Smooth muscle cell (in vitro differentiated cells): ENCODE measurements at regions not wholly inside any gene's neighbourhood (a gene's known extent, or its start where the extent isn't known, plus 50 kb on each side); places are given as distances from the start of the nearest gene placed in this dataset.

ENCODE experiments used
- DNase-seq: peaks from one replicate; lab custom pipeline; 2025; ENCODE audit not compliant: unreplicated experiment; lab: John Stamatoyannopoulos, UW
- H2AFZ ChIP-seq: fragments of 200-600 bp; sonication (generic); 2 replicates; pipeline ENCODE4 v1.6.0; 2016; ENCODE audit warnings: antibody characterized with exemption, low read depth, mild to moderate bottlenecking
- H3F3A ChIP-seq: fragments of 200-600 bp; sonication (generic); 2 replicates; pipeline ENCODE4 v1.6.0; 2017; ENCODE audit warnings: antibody characterized with exemption, low read depth
- H3K27ac ChIP-seq: fragments of 200-600 bp; sonication (generic); 2 replicates; pipeline ENCODE4 v1.5.1; 2016; ENCODE audit warnings: low read depth, mild to moderate bottlenecking
- H3K27me3 ChIP-seq: fragments of 200-600 bp; sonication (generic); 2 replicates; pipeline ENCODE4 v1.6.1; 2016; ENCODE audit warnings: low read depth, mild to moderate bottlenecking
- H3K36me3 ChIP-seq: fragments of 200-600 bp; sonication (generic); 2 replicates; pipeline ENCODE4 v1.5.1; 2016; ENCODE audit warnings: low read depth
- H3K4me1 ChIP-seq: fragments of 200-600 bp; sonication (generic); 2 replicates; pipeline ENCODE4 v1.5.1; 2016; ENCODE audit warnings: low read depth
- H3K4me2 ChIP-seq: fragments of 200-600 bp; sonication (generic); 2 replicates; pipeline ENCODE4 v1.6.0; 2016; ENCODE audit warnings: mild to moderate bottlenecking
- H3K4me3 ChIP-seq: fragments of 200-600 bp; sonication (generic); 2 replicates; pipeline ENCODE4 v1.5.1; 2016; ENCODE audit warnings: mild to moderate bottlenecking
- H3K79me2 ChIP-seq: fragments of 200-600 bp; sonication (generic); 2 replicates; pipeline ENCODE4 v1.6.0; 2016; ENCODE audit warnings: low read depth, mild to moderate bottlenecking
- H3K9ac ChIP-seq: fragments of 200-600 bp; sonication (generic); 2 replicates; pipeline ENCODE4 v1.6.0; 2016; ENCODE audit warnings: low read depth
- H3K9me3 ChIP-seq: fragments of 200-600 bp; sonication (generic); replicated peaks from 2 replicates; pipeline ENCODE4 v1.5.1; 2016; ENCODE audit warnings: low read depth
- H4K20me1 ChIP-seq: fragments of 200-600 bp; sonication (generic); 2 replicates; pipeline ENCODE4 v1.6.0; 2016; ENCODE audit warnings: low read depth
- CTCF ChIP-seq: fragments of 200-600 bp; sonication (generic); IDR thresholded peaks from 2 replicates; pipeline ENCODE4 v1.5.1; 2017; ENCODE audit warnings: borderline replicate concordance, mild to moderate bottlenecking, antibody characterized with exemption; ENCODE audit not compliant: insufficient read depth, poor library complexity, severe bottlenecking
- WGBS: methylation state at CpG from one replicate; pipeline ENCODE4 v1.1.7; 2016; ENCODE audit warnings: low lambda C conversion rate; 5-methylcytosine and 5-hydroxymethylcytosine counted together

DNA sequence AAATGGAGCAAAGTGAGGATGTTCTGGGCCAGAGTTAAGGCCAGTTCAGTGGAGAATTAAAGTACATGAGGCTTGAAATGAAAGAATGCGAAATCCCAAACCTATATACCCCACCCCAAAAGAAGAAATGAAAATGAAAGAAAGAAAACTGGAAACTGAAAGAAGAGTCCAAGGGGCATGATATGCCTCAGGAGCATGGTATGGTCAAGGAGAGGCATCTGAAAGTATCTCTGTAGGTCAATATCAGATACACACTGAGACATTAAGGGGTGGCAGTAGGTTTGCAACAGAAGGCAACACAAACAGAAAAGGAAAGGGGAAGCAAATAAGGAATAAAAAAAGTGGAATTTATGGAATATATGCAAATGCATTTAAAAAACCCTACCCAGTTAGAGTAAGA is 166.5 kb downstream of the COG6 start:
- no peaks in the 10 kb centered on the region for H3K79me2 ChIP-seq
- H2AFZ ChIP-seq, result no peak overlapping the region
- H3K27ac ChIP-seq, result no peak overlapping the region
- TF ChIP-seq CTCF, result no peak
- no peak overlapping the region for H3K4me2 ChIP-seq
- H3K27me3 ChIP-seq, result no peaks in the 10 kb centered on the region
- no peak overlapping the region for H3K9ac ChIP-seq
- H3K4me1 ChIP-seq, result peaks cover 20% of the 10 kb centered on the region
- no peak overlapping the region for H3K4me3 ChIP-seq
- no peak for DNase-seq
- H3K36me3 ChIP-seq, result no peaks in the 10 kb centered on the region
- H3K9me3 ChIP-seq, result no peaks in the 10 kb centered on the region
- H3F3A ChIP-seq, result no peaks in the 10 kb centered on the region
- WGBS, result 100% methylated on average over 1 of the region's 1 CpG
- H4K20me1 ChIP-seq, result no peaks in the 10 kb centered on the region

DNA sequence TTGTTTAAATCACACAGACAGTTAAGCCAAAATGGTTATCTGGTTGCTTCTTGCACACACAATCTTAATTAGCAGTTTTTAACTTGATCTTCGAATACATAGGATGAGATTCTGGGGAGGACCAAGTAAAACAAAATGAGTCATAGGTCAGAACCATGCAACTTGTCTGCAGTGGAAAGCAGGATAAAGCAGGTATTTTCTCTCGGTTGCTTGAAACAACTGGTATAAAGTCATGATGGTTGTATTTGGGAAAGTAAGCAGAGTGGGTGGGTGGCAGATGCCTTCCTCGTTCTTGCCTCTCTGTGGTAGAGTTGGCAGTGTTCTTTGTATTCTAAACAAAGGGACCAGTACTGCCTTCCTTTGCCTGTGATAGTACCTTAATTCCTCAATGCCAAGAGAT is 167.0 kb downstream of the COG6 start:
- Histone ChIP-seq H3K9me3 (no peaks in the 10 kb centered on the region), H3K4me3 (no peak overlapping the region), H3K9ac (no peak overlapping the region), H3K27me3 (no peaks in the 10 kb centered on the region), H3K79me2 (no peaks in the 10 kb centered on the region), H3K36me3 (no peaks in the 10 kb centered on the region), H2AFZ (no peak overlapping the region), H3K4me2 (no peak overlapping the region), H3K27ac (no peak overlapping the region), H3F3A (no peaks in the 10 kb centered on the region), H4K20me1 (no peaks in the 10 kb centered on the region), H3K4me1 (peaks cover 20% of the 10 kb centered on the region)
- WGBS, result 24% methylated on average over 3 of the region's 3 CpGs
- DNase-seq, result no peak
- no peak for TF ChIP-seq CTCF

DNA sequence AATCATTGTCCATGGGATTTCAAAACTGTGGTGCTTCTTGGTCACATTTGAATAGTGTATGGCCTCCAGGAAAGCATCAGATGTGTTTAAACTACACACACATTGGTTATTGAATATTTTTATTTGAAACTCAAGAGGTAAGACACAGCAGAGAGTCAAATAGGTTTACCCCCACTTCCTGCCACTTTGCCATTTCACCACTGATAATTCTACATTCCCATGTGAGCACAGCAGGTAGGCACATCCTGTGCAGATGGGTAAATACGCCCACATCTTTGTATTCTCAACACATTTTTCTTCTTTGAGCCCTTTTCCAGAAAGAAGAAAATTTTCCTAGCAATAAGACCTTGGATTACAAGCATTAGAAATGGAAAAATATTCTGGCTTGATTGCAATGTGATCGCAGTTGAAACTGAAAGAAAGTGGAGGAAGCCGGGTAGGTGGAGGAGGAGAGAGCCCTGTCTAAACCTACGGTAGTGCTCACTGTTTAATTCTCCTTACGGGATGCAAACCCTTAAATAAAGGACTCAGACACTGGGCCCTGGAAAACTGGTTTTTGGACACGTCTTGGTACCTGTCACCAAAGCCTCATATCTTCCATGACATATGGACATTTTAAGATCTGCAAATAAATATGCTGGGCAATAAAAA is 167.7 kb downstream of the COG6 start:
- 93% methylated on average over 6 of the region's 6 CpGs for WGBS
- no peaks in the 10 kb centered on the region for H3K9me3 ChIP-seq

More for the DNA sequence above, 167.7 kb downstream of the COG6 start:
- TF ChIP-seq CTCF, result no peak
- H3K4me3 ChIP-seq, result no peak overlapping the region
- DNase-seq, result no peak
- peaks cover 20% of the 10 kb centered on the region for H3K4me1 ChIP-seq
- H3K36me3 ChIP-seq, result no peaks in the 10 kb centered on the region
- no peak overlapping the region for H2AFZ ChIP-seq
- H3F3A ChIP-seq, result no peaks in the 10 kb centered on the region
- H3K27ac ChIP-seq, result no peak overlapping the region
- H3K79me2 ChIP-seq, result no peaks in the 10 kb centered on the region
- no peaks in the 10 kb centered on the region for H3K27me3 ChIP-seq
- H3K9ac ChIP-seq, result no peak overlapping the region
- H3K4me2 ChIP-seq, result no peak overlapping the region
- H4K20me1 ChIP-seq, result no peaks in the 10 kb centered on the region
